GM12878 (cell line): ENCODE measurements at regions not wholly inside any gene's neighbourhood (a gene's known extent, or its start where the extent isn't known, plus 50 kb on each side); places are given as distances from the start of the nearest gene placed in this dataset.

Source experiments
- ATAC-seq: fragments of 200-7000 bp; cut with Tn5 transposase; 3 replicates; pipeline ENCODE4 v1.9.1; 2020; ENCODE audit warnings: mild to moderate bottlenecking, moderate library complexity
- BruUV-seq: library from RNA; stranded (reverse); fragments of 400-500 nt; replicated peaks from 2 replicates; lab custom pipeline; 2021; lab: Mats Ljungman, UMichigan
- CTCF ChIA-PET: fragments of 300-600 bp; sonication (Branson Sonifier 250); formaldehyde crosslinking; extraction: SDS; loops from one replicate; lab custom pipeline; 2021; ENCODE audit warnings: inconsistent platforms; lab: Yijun Ruan, JAX
- POLR2A ChIA-PET: fragments of 350-600 bp; formaldehyde crosslinking; extraction: SDS; loops from one replicate; lab custom pipeline; 2021; ENCODE audit warnings: inconsistent platforms; lab: Charles Lee
- RAD21 ChIA-PET: fragments of 300-600 bp; sonication (Branson Sonifier 250); formaldehyde crosslinking; loops from one replicate; lab custom pipeline; 2023; ENCODE audit warnings: antibody characterized with exemption; ENCODE audit not compliant: unreplicated experiment; lab: Charles Lee
- SMC1A ChIA-PET: fragments of 300-600 bp; sonication (Branson Sonifier 250); formaldehyde crosslinking; loops from one replicate; lab custom pipeline; 2023; ENCODE audit not compliant: unreplicated experiment, uncharacterized antibody; lab: Charles Lee
- DNase-seq: peaks from one replicate; pipeline ENCODE4 v3.0.0-alpha.2; 2011; ENCODE audit warnings: low read depth, low spot score
- FAIRE-seq: peaks from 3 replicates; lab custom pipeline; 2011; peaks lifted over from hg19 to GRCh38; lab: Jason Lieb, UNC
- H2AFZ ChIP-seq: 2 replicates; pipeline ENCODE4 v1.6.0; 2011; ENCODE audit warnings: low read depth, low read length, control low read depth; ENCODE audit not compliant: control insufficient read depth
- H3K27ac ChIP-seq: 2 replicates; pipeline ENCODE4 v1.5.1; 2011; ENCODE audit warnings: control low read depth; ENCODE audit not compliant: control insufficient read depth, insufficient read depth
- H3K27me3 ChIP-seq, 2 experiments: replicated peaks in 1 of 2; 2 replicates each; pipeline versions ENCODE4 v1.6.0 to v1.6.1; 2011; ENCODE audit warnings: low read length in 1 of 2; ENCODE audit not compliant: control insufficient read depth in 2 of 2, insufficient read depth in 2 of 2
- H3K36me3 ChIP-seq, 2 experiments: 2 replicates each; pipeline ENCODE4 v1.5.1; 2011; ENCODE audit warnings: low read length in 1 of 2; ENCODE audit not compliant: control insufficient read depth in 2 of 2, insufficient read depth in 2 of 2
- H3K4me1 ChIP-seq: 2 replicates; pipeline ENCODE4 v1.6.1; 2011; ENCODE audit warnings: mild to moderate bottlenecking, low read length, moderate library complexity, mixed read lengths; ENCODE audit not compliant: control insufficient read depth, insufficient read depth
- H3K4me2 ChIP-seq: 2 replicates; pipeline ENCODE4 v1.6.0; 2011; ENCODE audit warnings: control low read depth; ENCODE audit not compliant: control insufficient read depth, insufficient read depth
- H3K4me3 ChIP-seq: fragments of 200-600 bp; sonication (generic); 2 replicates; pipeline ENCODE4 v1.5.1; 2016
- H3K79me2 ChIP-seq: 2 replicates; pipeline ENCODE4 v1.6.0; 2011; ENCODE audit warnings: low read length; ENCODE audit not compliant: control insufficient read depth, insufficient read depth
- H3K9ac ChIP-seq: 2 replicates; pipeline ENCODE4 v1.8.0; 2011; ENCODE audit warnings: low read length, control low read depth, mixed read lengths; ENCODE audit not compliant: control insufficient read depth, insufficient read depth
- H3K9me3 ChIP-seq: replicated peaks from 3 replicates; pipeline ENCODE4 v1.5.1; 2011; ENCODE audit warnings: mild to moderate bottlenecking, low read length; ENCODE audit not compliant: control insufficient read depth, insufficient read depth
- H4K20me1 ChIP-seq: 2 replicates; pipeline ENCODE4 v1.6.0; 2011; ENCODE audit not compliant: control insufficient read depth, insufficient read depth
- BCL11A ChIP-seq: IDR thresholded peaks from 2 replicates; pipeline ENCODE4 v1.6.1; 2011; ENCODE audit warnings: low read depth, low read length
- BCLAF1 ChIP-seq: fragments of 450-650 bp; IDR thresholded peaks from 2 replicates; pipeline ENCODE4 v1.6.1; 2017; ENCODE audit warnings: antibody characterized with exemption, mild to moderate bottlenecking, moderate library complexity
- CUX1 ChIP-seq: IDR thresholded peaks from 2 replicates; pipeline ENCODE4 v1.6.1; 2012; ENCODE audit warnings: improper control_type of control experiment, low read depth, low read length; ENCODE audit not compliant: insufficient replicate concordance
- EP300 ChIP-seq, 2 experiments: fragments of 150-350 bp in 1 of 2; IDR thresholded peaks; 2 replicates each; pipeline ENCODE4 v1.6.1; 2011 to 2012; ENCODE audit warnings: low read depth in 2 of 2, low read length in 2 of 2, borderline replicate concordance in 1 of 2, improper control_type of control experiment in 1 of 2, inconsistent platforms in 1 of 2; ENCODE audit not compliant: control insufficient read depth in 1 of 2
- GATAD2B ChIP-seq: fragments of 450-650 bp; conservative IDR thresholded peaks from 2 replicates; pipeline ENCODE4 v1.6.1; 2017; ENCODE audit warnings: low read depth, mild to moderate bottlenecking, moderate library complexity
- IKZF2 ChIP-seq, 2 experiments: fragments of 450-650 bp; IDR thresholded peaks; 2 replicates each; pipeline ENCODE4 v1.6.1; 2017; ENCODE audit warnings: mild to moderate bottlenecking in 2 of 2, moderate library complexity in 2 of 2
- MAX ChIP-seq: IDR thresholded peaks from 2 replicates; pipeline ENCODE4 v1.6.1; 2012; ENCODE audit warnings: low read depth, low read length, improper control_type of control experiment
- POLR2AphosphoS2 ChIP-seq: IDR thresholded peaks from 2 replicates; pipeline ENCODE4 v1.6.1; 2011; ENCODE audit warnings: low read depth, mild to moderate bottlenecking, low read length, improper control_type of control experiment, moderate library complexity
- RAD51 ChIP-seq: fragments of 450-650 bp; IDR thresholded peaks from 2 replicates; pipeline ENCODE4 v1.6.1; 2016; ENCODE audit warnings: moderate library complexity, mild to moderate bottlenecking, inconsistent platforms
- TCF7 ChIP-seq: IDR thresholded peaks from 2 replicates; pipeline ENCODE4 v1.6.1; 2014; ENCODE audit warnings: antibody characterized with exemption, borderline replicate concordance
- ZBTB4 ChIP-seq: fragments of 450-650 bp; formaldehyde crosslinking; IDR thresholded peaks from 2 replicates; pipeline ENCODE4 v1.4.0; 2022; ENCODE audit warnings: mild to moderate bottlenecking, moderate library complexity
- ZNF622 ChIP-seq: fragments of 450-650 bp; IDR thresholded peaks from 2 replicates; pipeline ENCODE4 v1.6.1; 2017; ENCODE audit warnings: mild to moderate bottlenecking, inconsistent platforms
- WGBS: methylation state at CpG from one replicate; pipeline ENCODE4 v1.1.6; 2016; ENCODE audit warnings: low lambda C conversion rate; ENCODE audit not compliant: insufficient replicate concordance, insufficient coverage; ENCODE audit errors: missing lambda C conversion rate; 5-methylcytosine and 5-hydroxymethylcytosine counted together
- in situ Hi-C: fragments of 300-500 bp; cut with MboI; formaldehyde crosslinking; loops from 9 replicates; pipeline ENCODE4 v1.14.3; 2018; ENCODE audit warnings: mixed read lengths
- intact Hi-C: fragments of 100-400 bp; cut with micrococcal nuclease; formaldehyde crosslinking; loops from one replicate; pipeline ENCODE4 v1.14.2; 2022; ENCODE audit not compliant: unreplicated experiment

GRCh38 chr10:90372451-90372850 lies 485.4 kb downstream of the HTR7 start:
- H3K4me2 ChIP-seq: no peak overlapping the region
- intact Hi-C loops: no loop called here
- H3K4me1 ChIP-seq: no peaks in the 10 kb centered on the region
- H3K79me2 ChIP-seq: no peaks in the 10 kb centered on the region
- no peaks in the 10 kb centered on the region for H4K20me1 ChIP-seq
- no peaks in the 10 kb centered on the region; the same call in 2 of the 3 replicates for H3K9me3 ChIP-seq
- in situ Hi-C loops: no loop called here
- no peak for FAIRE-seq
- ChIA-PET POLR2A (interaction anchor here (0.5 kb wide), 1 partner anchor 42 kb away, joined by 4 read pairs; no protein-coding TSS in a partner anchor), CTCF (no interaction called here), RAD21 (no interaction called here), SMC1A (no interaction called here)
- no peak for DNase-seq
- no peak overlapping the region for H3K27ac ChIP-seq
- H3K36me3 ChIP-seq: no peaks in the 10 kb centered on the region
- WGBS: 0% methylated on average over 2 of the region's 2 CpGs
- H3K9ac ChIP-seq: no peak overlapping the region
- no TSS peak for BruUV-seq
- no peak overlapping the region for H2AFZ ChIP-seq
- no peaks in the 10 kb centered on the region; a peak in 1 of 4 replicates for H3K27me3 ChIP-seq
- ATAC-seq: peak; percentile 56
- H3K4me3 ChIP-seq: no peak overlapping the region
- TF ChIP-seq IKZF2 (IDR thresholded peaks at IDR 0.05) (no peak), CUX1 (no peak), MAX (no peak), RAD51 (no peak), EP300 (IDR thresholded peaks at IDR 0.05; ENCODE audit: borderline replicate concordance in 1 of 2, control insufficient read depth in 1 of 2, low read depth in 2 of 2, low read length in 2 of 2) (no peak), BCL11A (no peak), POLR2AphosphoS2 (no peak), TCF7 (no peak), ZBTB4 (CRISPR knock-in tag) (no peak), ZNF622 (no peak), GATAD2B (no peak), BCLAF1 (no peak)
